ENCODE measurements at regions not wholly inside any gene's neighbourhood (a gene's known extent, or its start where the extent isn't known, plus 50 kb on each side); places are given as distances from the start of the nearest gene placed in this dataset.
"Not testable (repeated sequence)": the region's sequence is repeated elsewhere in the genome, so short reads cannot be mapped to it uniquely, and the experiment has no call there.

- Mint-ChIP-seq H3K4me3 (no peak overlapping the region), H3K9me3 (peaks cover 49% of the 10 kb centered on the region)
Observed at GRCh38 chrX:46169808-46170207, 375.4 kb downstream of the ZNF674 start.

GRCh38 chrX:46168254-46168653 is 377.0 kb downstream of the ZNF674 start:
- Mint-ChIP-seq H3K27ac (peak overlapping the region; percentile 12), H3K4me3 (no peak overlapping the region), H3K4me1 (no peaks in the 10 kb centered on the region), H3K36me3 (ENCODE audit: low read depth) (no peaks in the 10 kb centered on the region), H3K27me3 (ENCODE audit: low read depth, poor library complexity) (no peaks in the 10 kb centered on the region), H3K9me3 (peaks cover 42% of the 10 kb centered on the region)
- TF ChIP-seq, protein P1, sequence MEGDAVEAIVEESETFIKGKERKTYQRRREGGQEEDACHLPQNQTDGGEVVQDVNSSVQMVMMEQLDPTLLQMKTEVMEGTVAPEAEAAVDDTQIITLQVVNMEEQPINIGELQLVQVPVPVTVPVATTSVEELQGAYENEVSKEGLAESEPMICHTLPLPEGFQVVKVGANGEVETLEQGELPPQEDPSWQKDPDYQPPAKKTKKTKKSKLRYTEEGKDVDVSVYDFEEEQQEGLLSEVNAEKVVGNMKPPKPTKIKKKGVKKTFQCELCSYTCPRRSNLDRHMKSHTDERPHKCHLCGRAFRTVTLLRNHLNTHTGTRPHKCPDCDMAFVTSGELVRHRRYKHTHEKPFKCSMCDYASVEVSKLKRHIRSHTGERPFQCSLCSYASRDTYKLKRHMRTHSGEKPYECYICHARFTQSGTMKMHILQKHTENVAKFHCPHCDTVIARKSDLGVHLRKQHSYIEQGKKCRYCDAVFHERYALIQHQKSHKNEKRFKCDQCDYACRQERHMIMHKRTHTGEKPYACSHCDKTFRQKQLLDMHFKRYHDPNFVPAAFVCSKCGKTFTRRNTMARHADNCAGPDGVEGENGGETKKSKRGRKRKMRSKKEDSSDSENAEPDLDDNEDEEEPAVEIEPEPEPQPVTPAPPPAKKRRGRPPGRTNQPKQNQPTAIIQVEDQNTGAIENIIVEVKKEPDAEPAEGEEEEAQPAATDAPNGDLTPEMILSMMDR (IDR thresholded peaks at IDR 0.05) = no peak
- DNase-seq = no peak

More at GRCh38 chrX:46169808-46170207, 375.4 kb downstream of the ZNF674 start:
- Mint-ChIP-seq H3K27me3 (ENCODE audit: low read depth, poor library complexity) (no peaks in the 10 kb centered on the region), H3K36me3 (ENCODE audit: low read depth) (no peaks in the 10 kb centered on the region), H3K27ac (no peak overlapping the region), H3K4me1 (no peaks in the 10 kb centered on the region)
- TF ChIP-seq, protein P1 (IDR thresholded peaks at IDR 0.05) = no peak
- no peak for DNase-seq

GRCh38 chrX:46165866-46166265 is 379.4 kb downstream of the ZNF674 start:
- no peak overlapping the region for H3K27ac Mint-ChIP-seq

DNA sequence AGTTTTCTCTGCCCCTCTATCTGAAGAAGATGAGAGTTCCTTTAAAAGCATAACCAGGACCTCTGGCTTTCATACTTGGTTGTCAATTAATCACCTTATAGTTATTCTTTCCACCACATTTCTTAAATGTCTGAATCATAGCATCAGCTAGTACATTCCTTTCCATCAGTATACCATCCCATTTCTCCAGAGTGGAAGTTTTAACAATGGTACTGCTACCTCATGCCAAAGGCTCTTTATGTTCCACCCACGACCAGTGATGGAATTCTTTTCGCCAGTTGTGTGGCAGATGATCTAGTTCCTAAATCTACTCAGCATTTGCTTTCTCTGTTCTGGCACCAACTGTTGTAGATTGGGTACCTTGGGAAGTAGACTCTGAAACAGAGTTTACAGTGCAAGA is 379.8 kb downstream of the ZNF674 start:
- Mint-ChIP-seq H3K9me3 (peaks cover 25% of the 10 kb centered on the region), H3K4me3 (no peak overlapping the region), H3K4me1 (no peaks in the 10 kb centered on the region), H3K27me3 (ENCODE audit: low read depth, poor library complexity) (no peaks in the 10 kb centered on the region), H3K36me3 (ENCODE audit: low read depth) (no peaks in the 10 kb centered on the region), H3K27ac (no peak overlapping the region)
- TF ChIP-seq, protein P1 (IDR thresholded peaks at IDR 0.05) = no peak
- no peak for DNase-seq

More at GRCh38 chrX:46165866-46166265, 379.4 kb downstream of the ZNF674 start:
- Mint-ChIP-seq H3K9me3 (peaks cover 28% of the 10 kb centered on the region), H3K36me3 (ENCODE audit: low read depth) (no peaks in the 10 kb centered on the region), H3K4me1 (no peaks in the 10 kb centered on the region), H3K27me3 (ENCODE audit: low read depth, poor library complexity) (no peaks in the 10 kb centered on the region), H3K4me3 (no peak overlapping the region)
- DNase-seq = no peak
- TF ChIP-seq, protein P1 (IDR thresholded peaks at IDR 0.05) = no peak

- H3K4me1 Mint-ChIP-seq = no peaks in the 10 kb centered on the region
- H3K27ac Mint-ChIP-seq = peak overlapping the region; percentile 59
- H3K36me3 Mint-ChIP-seq (ENCODE audit: low read depth) = no peaks in the 10 kb centered on the region
- TF ChIP-seq, protein P1 (IDR thresholded peaks at IDR 0.05) = no peak
- no peak for DNase-seq
- no peak overlapping the region for H3K4me3 Mint-ChIP-seq
- H3K9me3 Mint-ChIP-seq = peaks cover 59% of the 10 kb centered on the region
- H3K27me3 Mint-ChIP-seq (ENCODE audit: low read depth, poor library complexity) = peaks cover 2% of the 10 kb centered on the region
Observed at GRCh38 chrX:46152756-46153155, 392.5 kb downstream of the ZNF674 start.

DNA sequence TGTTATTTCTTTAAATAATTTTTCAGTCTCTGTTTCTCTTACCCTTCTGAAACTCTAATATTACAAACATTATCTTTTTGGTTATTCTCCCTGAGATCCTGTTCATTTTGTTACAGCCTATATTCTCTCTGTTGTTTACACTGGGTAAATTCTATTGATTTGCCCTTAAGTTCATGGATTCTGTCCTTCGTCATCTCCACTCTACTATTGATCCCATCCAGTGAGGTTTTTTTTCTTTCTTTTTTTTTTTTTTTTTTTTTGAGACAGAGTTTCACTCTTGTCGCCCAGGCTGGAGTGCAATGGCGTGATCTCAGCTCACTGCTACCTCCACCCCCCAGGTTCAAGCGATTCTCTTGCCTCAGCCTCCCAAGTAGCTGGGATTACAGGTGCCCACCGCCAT is 393.9 kb downstream of the ZNF674 start:
- H3K27me3 Mint-ChIP-seq (ENCODE audit: low read depth, poor library complexity); H3K36me3 Mint-ChIP-seq (ENCODE audit: low read depth); DNase-seq; H3K27ac Mint-ChIP-seq; H3K4me3 Mint-ChIP-seq; H3K4me1 Mint-ChIP-seq: not testable (repeated sequence)
- peaks cover 56% of the 10 kb centered on the region for H3K9me3 Mint-ChIP-seq
